ENCODE measurements at regions not wholly inside any gene's neighbourhood (a gene's known extent, or its start where the extent isn't known, plus 50 kb on each side); places are given as distances from the start of the nearest gene placed in this dataset.

DNA sequence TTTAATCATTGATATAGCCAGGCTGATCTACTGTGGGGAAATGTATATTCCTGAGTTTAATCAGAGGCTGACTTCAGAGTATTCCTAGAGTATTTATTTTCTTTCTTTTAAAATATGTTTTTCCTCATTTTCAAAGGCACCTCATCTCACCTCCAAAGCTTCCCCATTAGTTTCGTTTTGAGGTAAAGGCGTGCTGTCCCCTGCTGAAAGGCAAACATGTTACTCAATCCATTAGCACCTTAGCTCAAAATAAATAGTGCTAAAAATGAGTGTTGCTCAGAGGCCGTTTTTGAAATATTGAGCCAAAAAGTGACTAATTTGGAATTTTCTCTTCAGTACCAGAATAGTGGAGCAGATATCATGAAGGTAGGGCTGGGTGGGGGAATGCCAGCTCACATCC, 386.2 kb downstream of the SOX11 start:
- ATAC-seq (ENCODE audit: insufficient read depth, low read depth), result no peak
- no peak overlapping the region for H3K4me2 ChIP-seq (ENCODE audit: insufficient read depth, low read length)

DNA sequence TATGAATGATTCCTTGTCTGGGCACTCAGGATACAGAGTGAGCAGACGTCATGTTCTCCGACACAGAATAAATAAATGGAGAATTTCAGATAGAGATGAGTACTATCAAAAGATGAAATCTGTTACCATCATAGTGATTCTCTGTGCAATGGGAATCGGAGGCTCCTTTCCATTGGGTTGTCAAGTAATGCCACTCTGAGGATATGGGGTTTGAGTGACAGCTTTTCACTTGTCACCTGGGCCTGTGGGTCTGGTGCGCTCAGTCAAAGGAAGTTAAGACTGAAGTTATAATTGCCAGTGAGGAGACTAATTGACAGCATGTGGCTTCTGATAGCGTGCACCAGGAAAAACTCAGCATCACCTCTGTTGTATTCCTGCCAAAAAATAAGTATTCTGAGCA, 387.2 kb downstream of the SOX11 start:
- Histone ChIP-seq H4K20me1 (ENCODE audit: insufficient read depth, low read length) (no peaks in the 10 kb centered on the region), H2AFZ (ENCODE audit: low read depth, low read length) (no peak overlapping the region), H3K9ac (ENCODE audit: low read depth, low read length) (no peak overlapping the region), H3K4me1 (ENCODE audit: insufficient read depth, low read length) (no peaks in the 10 kb centered on the region), H3K79me2 (ENCODE audit: insufficient read depth, low read length) (no peaks in the 10 kb centered on the region), H3K36me3 (ENCODE audit: insufficient read depth, low read length) (no peaks in the 10 kb centered on the region), H3K27me3 (ENCODE audit: insufficient read depth, low read length, poor library complexity) (no peaks in the 10 kb centered on the region), H3K9me3 (ENCODE audit: insufficient read depth, low read length, severe bottlenecking) (no peaks in the 10 kb centered on the region), H3K4me2 (ENCODE audit: insufficient read depth, low read length) (no peak overlapping the region), H3K27ac (ENCODE audit: low read length) (no peak overlapping the region), H3K4me3 (ENCODE audit: low read depth in 1 of 2, low read length in 2 of 2) (no peak overlapping the region)
- no peak for DNase-seq
- TF ChIP-seq, protein P1, sequence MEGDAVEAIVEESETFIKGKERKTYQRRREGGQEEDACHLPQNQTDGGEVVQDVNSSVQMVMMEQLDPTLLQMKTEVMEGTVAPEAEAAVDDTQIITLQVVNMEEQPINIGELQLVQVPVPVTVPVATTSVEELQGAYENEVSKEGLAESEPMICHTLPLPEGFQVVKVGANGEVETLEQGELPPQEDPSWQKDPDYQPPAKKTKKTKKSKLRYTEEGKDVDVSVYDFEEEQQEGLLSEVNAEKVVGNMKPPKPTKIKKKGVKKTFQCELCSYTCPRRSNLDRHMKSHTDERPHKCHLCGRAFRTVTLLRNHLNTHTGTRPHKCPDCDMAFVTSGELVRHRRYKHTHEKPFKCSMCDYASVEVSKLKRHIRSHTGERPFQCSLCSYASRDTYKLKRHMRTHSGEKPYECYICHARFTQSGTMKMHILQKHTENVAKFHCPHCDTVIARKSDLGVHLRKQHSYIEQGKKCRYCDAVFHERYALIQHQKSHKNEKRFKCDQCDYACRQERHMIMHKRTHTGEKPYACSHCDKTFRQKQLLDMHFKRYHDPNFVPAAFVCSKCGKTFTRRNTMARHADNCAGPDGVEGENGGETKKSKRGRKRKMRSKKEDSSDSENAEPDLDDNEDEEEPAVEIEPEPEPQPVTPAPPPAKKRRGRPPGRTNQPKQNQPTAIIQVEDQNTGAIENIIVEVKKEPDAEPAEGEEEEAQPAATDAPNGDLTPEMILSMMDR (IDR thresholded peaks at IDR 0.05; ENCODE audit: borderline replicate concordance, extremely low read depth, low read length, poor library complexity, severe bottlenecking), result no peak
- no peak for TF ChIP-seq EZH2 (IDR thresholded peaks at IDR 0.05; ENCODE audit: borderline replicate concordance, low read depth, low read length, severe bottlenecking)
- ATAC-seq (ENCODE audit: insufficient read depth, low read depth), result no peak

More for the DNA sequence above, 386.2 kb downstream of the SOX11 start:
- H3K9me3 ChIP-seq (ENCODE audit: insufficient read depth, low read length, severe bottlenecking), result no peaks in the 10 kb centered on the region
- no peak overlapping the region for H2AFZ ChIP-seq (ENCODE audit: low read depth, low read length)
- H3K36me3 ChIP-seq (ENCODE audit: insufficient read depth, low read length), result no peaks in the 10 kb centered on the region
- H3K27me3 ChIP-seq (ENCODE audit: insufficient read depth, low read length, poor library complexity), result no peaks in the 10 kb centered on the region
- H3K9ac ChIP-seq (ENCODE audit: low read depth, low read length), result no peak overlapping the region
- no peak overlapping the region for H3K27ac ChIP-seq (ENCODE audit: low read length)
- H4K20me1 ChIP-seq (ENCODE audit: insufficient read depth, low read length), result no peaks in the 10 kb centered on the region
- H3K4me1 ChIP-seq (ENCODE audit: insufficient read depth, low read length), result no peaks in the 10 kb centered on the region
- no peak overlapping the region for H3K4me3 ChIP-seq (ENCODE audit: low read depth in 1 of 2, low read length in 2 of 2)
- H3K79me2 ChIP-seq (ENCODE audit: insufficient read depth, low read length), result no peaks in the 10 kb centered on the region
- TF ChIP-seq EZH2 (IDR thresholded peaks at IDR 0.05; ENCODE audit: borderline replicate concordance, low read depth, low read length, severe bottlenecking), result no peak
- TF ChIP-seq, protein P1 (IDR thresholded peaks at IDR 0.05; ENCODE audit: borderline replicate concordance, extremely low read depth, low read length, poor library complexity, severe bottlenecking), result no peak
- DNase-seq, result no peak

DNA sequence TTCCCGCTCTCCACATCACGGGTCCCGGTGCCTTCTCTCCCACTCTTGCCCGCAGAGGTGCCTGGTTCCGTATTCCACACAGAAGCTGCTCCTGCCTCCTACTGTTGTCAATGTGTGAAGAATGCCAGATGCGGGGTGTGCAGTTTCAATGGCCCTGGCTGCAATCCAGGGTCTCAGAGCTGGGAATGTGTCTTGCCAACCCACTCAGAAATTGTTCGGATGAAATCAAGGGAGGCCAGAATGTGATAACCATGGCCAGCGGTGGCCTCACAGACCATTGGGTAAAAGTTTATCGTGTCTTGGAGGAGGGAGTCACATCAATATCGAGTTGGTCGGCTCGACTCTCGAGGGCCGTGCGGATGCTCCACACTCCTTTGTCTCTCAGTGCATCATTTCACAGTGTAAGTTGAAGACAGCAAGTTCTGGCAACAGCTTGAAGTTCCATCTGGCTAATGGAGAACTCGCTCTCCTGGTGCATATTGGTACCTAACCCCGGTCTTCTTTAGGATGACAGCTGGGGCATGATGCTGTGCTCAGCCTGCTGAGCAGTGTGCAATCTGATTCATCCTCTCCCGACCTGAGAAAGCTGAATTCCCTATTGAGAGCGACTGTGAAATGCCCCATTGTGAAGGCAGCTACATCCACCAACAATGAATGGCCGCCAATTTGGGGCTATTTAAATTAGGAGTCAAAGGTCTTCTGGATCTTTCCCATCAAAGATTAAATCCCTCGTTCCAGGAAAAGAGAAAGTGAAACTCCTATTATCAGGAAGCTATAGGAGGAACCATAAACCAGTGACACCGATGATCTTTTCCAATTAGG, 389.0 kb downstream of the SOX11 start:
- no peak overlapping the region for H3K4me3 ChIP-seq (ENCODE audit: low read depth in 1 of 2, low read length in 2 of 2)
- H3K27ac ChIP-seq (ENCODE audit: low read length), result no peak overlapping the region
- H2AFZ ChIP-seq (ENCODE audit: low read depth, low read length), result no peak overlapping the region
- H3K9me3 ChIP-seq (ENCODE audit: insufficient read depth, low read length, severe bottlenecking), result no peaks in the 10 kb centered on the region
- H4K20me1 ChIP-seq (ENCODE audit: insufficient read depth, low read length), result no peaks in the 10 kb centered on the region
- H3K27me3 ChIP-seq (ENCODE audit: insufficient read depth, low read length, poor library complexity), result no peaks in the 10 kb centered on the region
- no peaks in the 10 kb centered on the region for H3K4me1 ChIP-seq (ENCODE audit: insufficient read depth, low read length)
- H3K79me2 ChIP-seq (ENCODE audit: insufficient read depth, low read length), result no peaks in the 10 kb centered on the region
- no peak for TF ChIP-seq EZH2 (IDR thresholded peaks at IDR 0.05; ENCODE audit: borderline replicate concordance, low read depth, low read length, severe bottlenecking)
- TF ChIP-seq, protein P1 (IDR thresholded peaks at IDR 0.05; ENCODE audit: borderline replicate concordance, extremely low read depth, low read length, poor library complexity, severe bottlenecking), result no peak
- no peaks in the 10 kb centered on the region for H3K36me3 ChIP-seq (ENCODE audit: insufficient read depth, low read length)
- DNase-seq (no peak), ATAC-seq (ENCODE audit: insufficient read depth, low read depth) (no peak)
- H3K4me2 ChIP-seq (ENCODE audit: insufficient read depth, low read length), result no peak overlapping the region
- H3K9ac ChIP-seq (ENCODE audit: low read depth, low read length), result no peak overlapping the region
